Activated B cell treated with CpG ODN at 0.5 μM for 24 hours (primary cell): ENCODE measurements at regions not wholly inside any gene's neighbourhood (a gene's known extent, or its start where the extent isn't known, plus 50 kb on each side); places are given as distances from the start of the nearest gene placed in this dataset.

Source experiments
- ATAC-seq: fragments of 200-7000 bp; cut with Tn5 transposase; one replicate; pipeline ENCODE4 v1.10.0; 2021; ENCODE audit warnings: low read depth, mild to moderate bottlenecking, moderate library complexity
- CTCF ChIA-PET: fragments of 350-600 bp; sonication (Branson Sonifier 250); formaldehyde crosslinking; loops from one replicate; lab custom pipeline; 2021; ENCODE audit warnings: antibody characterized with exemption; lab: Charles Lee
- POLR2A ChIA-PET: fragments of 350-600 bp; sonication (Branson Sonifier 250); formaldehyde crosslinking; loops from one replicate; lab custom pipeline; 2021; ENCODE audit warnings: antibody characterized with exemption; lab: Charles Lee
- DNase-seq: peaks from one replicate; pipeline ENCODE4 v3.0.0; 2022
- H3K27ac Mint-ChIP-seq: one replicate; pipeline ENCODE4 v1.8.0; 2020; ENCODE audit warnings: mixed read lengths
- H3K27me3 Mint-ChIP-seq: one replicate; pipeline ENCODE4 v1.8.0; 2021; ENCODE audit warnings: mixed read lengths
- H3K36me3 Mint-ChIP-seq: one replicate; pipeline ENCODE4 v1.8.0; 2021; ENCODE audit warnings: low read depth, mixed read lengths
- H3K4me1 Mint-ChIP-seq: one replicate; pipeline ENCODE4 v1.8.0; 2021; ENCODE audit warnings: mixed read lengths
- H3K4me3 Mint-ChIP-seq: one replicate; pipeline ENCODE4 v1.8.0; 2020; ENCODE audit warnings: mild to moderate bottlenecking, mixed read lengths
- H3K9me3 Mint-ChIP-seq: one replicate; pipeline ENCODE4 v1.8.0; 2020; ENCODE audit warnings: mixed read lengths
- CTCF ChIP-seq: fragments of 200-600 bp; IDR thresholded peaks from one replicate; pipeline ENCODE4 v1.8.0; 2022; ENCODE audit warnings: antibody characterized with exemption, mild to moderate bottlenecking
- intact Hi-C: fragments of 100-400 bp; cut with micrococcal nuclease; formaldehyde crosslinking; loops from one replicate; pipeline ENCODE4 v1.15.1; 2024

GRCh38 chr1:232177438-232177837 lies 452.5 kb downstream of the SIPA1L2 start:
- no peak overlapping the region for H3K27ac Mint-ChIP-seq
- TF ChIP-seq CTCF, result no peak
- CTCF ChIA-PET, result no interaction called here

GRCh38 chr1:232176222-232176621 lies 453.7 kb downstream of the SIPA1L2 start:
- Mint-ChIP-seq H3K4me3 (no peak overlapping the region), H3K9me3 (no peaks in the 10 kb centered on the region), H3K27me3 (peaks cover 9% of the 10 kb centered on the region), H3K27ac (no peak overlapping the region), H3K4me1 (no peaks in the 10 kb centered on the region), H3K36me3 (no peaks in the 10 kb centered on the region)
- ATAC-seq (no peak), DNase-seq (no peak)
- CTCF ChIA-PET, result no interaction called here
- intact Hi-C loops, result no loop called here
- TF ChIP-seq CTCF, result no peak
- POLR2A ChIA-PET, result no interaction called here

More at GRCh38 chr1:232177438-232177837, 452.5 kb downstream of the SIPA1L2 start:
- DNase-seq (no peak), ATAC-seq (no peak)
- Mint-ChIP-seq H3K9me3 (no peaks in the 10 kb centered on the region), H3K36me3 (no peaks in the 10 kb centered on the region), H3K27me3 (peaks cover 9% of the 10 kb centered on the region), H3K4me3 (no peak overlapping the region), H3K4me1 (no peaks in the 10 kb centered on the region)
- POLR2A ChIA-PET, result no interaction called here
- intact Hi-C loops, result no loop called here

- no peak for TF ChIP-seq CTCF
- no peak for DNase-seq
- intact Hi-C loops, result no loop called here
- H3K4me3 Mint-ChIP-seq, result no peak overlapping the region
- no peaks in the 10 kb centered on the region for H3K36me3 Mint-ChIP-seq
- H3K4me1 Mint-ChIP-seq, result no peaks in the 10 kb centered on the region
- no peak overlapping the region for H3K27ac Mint-ChIP-seq
- H3K27me3 Mint-ChIP-seq, result peaks cover 4% of the 10 kb centered on the region
- no peak for ATAC-seq
- POLR2A ChIA-PET, result no interaction called here
- H3K9me3 Mint-ChIP-seq, result no peaks in the 10 kb centered on the region
- CTCF ChIA-PET, result no interaction called here
Measured at GRCh38 chr1:232174306-232174705, 455.6 kb downstream of the SIPA1L2 start.

GRCh38 chr1:232172563-232172962 lies 457.4 kb downstream of the SIPA1L2 start:
- TF ChIP-seq CTCF, result no peak
- no peaks in the 10 kb centered on the region for H3K27me3 Mint-ChIP-seq
- POLR2A ChIA-PET, result interaction anchor here (0.6 kb wide), 1 partner anchor 833 kb away, joined by 7 read pairs; no protein-coding TSS in a partner anchor
- no peaks in the 10 kb centered on the region for H3K9me3 Mint-ChIP-seq
- no peak overlapping the region for H3K27ac Mint-ChIP-seq
- no peaks in the 10 kb centered on the region for H3K4me1 Mint-ChIP-seq
- ATAC-seq, result no peak
- H3K4me3 Mint-ChIP-seq, result no peak overlapping the region
- no peak for DNase-seq
- intact Hi-C loops, result no loop called here
- CTCF ChIA-PET, result no interaction called here
- no peaks in the 10 kb centered on the region for H3K36me3 Mint-ChIP-seq

- TF ChIP-seq CTCF, result no peak
- POLR2A ChIA-PET, result no interaction called here
- no peaks in the 10 kb centered on the region for H3K27me3 Mint-ChIP-seq
- CTCF ChIA-PET, result no interaction called here
- H3K4me1 Mint-ChIP-seq, result no peaks in the 10 kb centered on the region
- no peak for DNase-seq
- H3K9me3 Mint-ChIP-seq, result no peaks in the 10 kb centered on the region
- intact Hi-C loops, result no loop called here
- H3K27ac Mint-ChIP-seq, result no peak overlapping the region
- H3K36me3 Mint-ChIP-seq, result no peaks in the 10 kb centered on the region
- no peak for ATAC-seq
- H3K4me3 Mint-ChIP-seq, result no peak overlapping the region
Measured at GRCh38 chr1:232170909-232171308, 459.0 kb downstream of the SIPA1L2 start.
